Neutrophil (primary cell): ENCODE measurements at regions not wholly inside any gene's neighbourhood (a gene's known extent, or its start where the extent isn't known, plus 50 kb on each side); places are given as distances from the start of the nearest gene placed in this dataset.

Experiments used
- H3K27ac ChIP-seq: fragments of 200-600 bp; sonication (generic); 2 replicates; pipeline ENCODE4 v1.5.1; 2016; ENCODE audit warnings: mild to moderate bottlenecking, moderate library complexity
- H3K27me3 ChIP-seq: fragments of 200-600 bp; sonication (generic); 2 replicates; pipeline ENCODE4 v1.6.0; 2016; ENCODE audit warnings: mild to moderate bottlenecking
- H3K36me3 ChIP-seq: fragments of 200-600 bp; sonication (generic); 2 replicates; pipeline ENCODE4 v1.5.1; 2017
- H3K4me1 ChIP-seq, 2 experiments: fragments of 200-600 bp in 1 of 2; sonication (generic) in 1 of 2; 1 replicate in 1 of 2; 2 replicates in 1 of 2; pipeline versions ENCODE4 v1.5.1 to v1.6.1; 2013 to 2016; ENCODE audit warnings: low read depth in 1 of 2, low read length in 1 of 2, mild to moderate bottlenecking in 1 of 2, moderate library complexity in 1 of 2; ENCODE audit not compliant: control insufficient read depth in 1 of 2, insufficient read depth in 1 of 2
- H3K4me3 ChIP-seq, 2 experiments: fragments of 200-600 bp in 1 of 2; sonication (generic) in 1 of 2; 1 replicate in 1 of 2; 2 replicates in 1 of 2; pipeline ENCODE4 v1.5.1; 2013 to 2016; ENCODE audit warnings: low read depth in 1 of 2, low read length in 1 of 2, mild to moderate bottlenecking in 1 of 2, moderate library complexity in 1 of 2
- H3K9me3 ChIP-seq: fragments of 200-600 bp; sonication (generic); 2 replicates; pipeline ENCODE4 v1.5.1; 2016
- TF ChIP-seq, protein P1 (sequence below): fragments of 200-600 bp; sonication (generic); IDR thresholded peaks from 2 replicates; pipeline ENCODE4 v1.5.1; 2016; ENCODE audit warnings: antibody characterized with exemption

- H3K27ac ChIP-seq: no peak overlapping the region
- no peaks in the 10 kb centered on the region for H3K36me3 ChIP-seq
- TF ChIP-seq, protein P1, sequence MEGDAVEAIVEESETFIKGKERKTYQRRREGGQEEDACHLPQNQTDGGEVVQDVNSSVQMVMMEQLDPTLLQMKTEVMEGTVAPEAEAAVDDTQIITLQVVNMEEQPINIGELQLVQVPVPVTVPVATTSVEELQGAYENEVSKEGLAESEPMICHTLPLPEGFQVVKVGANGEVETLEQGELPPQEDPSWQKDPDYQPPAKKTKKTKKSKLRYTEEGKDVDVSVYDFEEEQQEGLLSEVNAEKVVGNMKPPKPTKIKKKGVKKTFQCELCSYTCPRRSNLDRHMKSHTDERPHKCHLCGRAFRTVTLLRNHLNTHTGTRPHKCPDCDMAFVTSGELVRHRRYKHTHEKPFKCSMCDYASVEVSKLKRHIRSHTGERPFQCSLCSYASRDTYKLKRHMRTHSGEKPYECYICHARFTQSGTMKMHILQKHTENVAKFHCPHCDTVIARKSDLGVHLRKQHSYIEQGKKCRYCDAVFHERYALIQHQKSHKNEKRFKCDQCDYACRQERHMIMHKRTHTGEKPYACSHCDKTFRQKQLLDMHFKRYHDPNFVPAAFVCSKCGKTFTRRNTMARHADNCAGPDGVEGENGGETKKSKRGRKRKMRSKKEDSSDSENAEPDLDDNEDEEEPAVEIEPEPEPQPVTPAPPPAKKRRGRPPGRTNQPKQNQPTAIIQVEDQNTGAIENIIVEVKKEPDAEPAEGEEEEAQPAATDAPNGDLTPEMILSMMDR: no peak
- H3K4me1 ChIP-seq: no peaks in the 10 kb centered on the region
- no peaks in the 10 kb centered on the region for H3K9me3 ChIP-seq
- no peak overlapping the region for H3K4me3 ChIP-seq
- H3K27me3 ChIP-seq: peaks cover 8% of the 10 kb centered on the region
These were observed 1092.2 kb downstream of the TBC1D22A start for GRCh38 chr22:47854680-47855079.

DNA sequence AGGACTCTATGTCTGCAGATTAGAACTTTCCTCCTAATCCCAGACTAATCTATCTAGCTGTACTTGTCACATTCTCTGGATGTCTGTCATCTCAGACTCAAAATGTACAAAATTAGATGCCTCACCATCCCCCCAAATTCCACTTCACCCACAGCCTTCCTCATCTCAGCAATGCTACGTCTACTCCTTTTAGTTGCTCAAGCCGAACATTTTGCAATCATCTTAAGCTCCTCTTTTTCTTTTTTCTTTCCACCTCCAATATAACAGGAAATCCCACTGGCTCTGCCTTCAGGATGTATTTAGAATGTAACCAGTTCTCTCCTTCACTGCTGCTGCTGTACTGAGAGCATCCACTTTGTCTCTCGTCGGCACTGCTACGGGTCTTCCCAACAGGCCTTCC, 1091.8 kb downstream of the TBC1D22A start:
- H3K4me1 ChIP-seq: no peaks in the 10 kb centered on the region
- H3K27me3 ChIP-seq: peaks cover 8% of the 10 kb centered on the region
- no peak overlapping the region for H3K27ac ChIP-seq
- H3K36me3 ChIP-seq: no peaks in the 10 kb centered on the region
- TF ChIP-seq, protein P1: no peak
- no peaks in the 10 kb centered on the region for H3K9me3 ChIP-seq
- H3K4me3 ChIP-seq: no peak overlapping the region

DNA sequence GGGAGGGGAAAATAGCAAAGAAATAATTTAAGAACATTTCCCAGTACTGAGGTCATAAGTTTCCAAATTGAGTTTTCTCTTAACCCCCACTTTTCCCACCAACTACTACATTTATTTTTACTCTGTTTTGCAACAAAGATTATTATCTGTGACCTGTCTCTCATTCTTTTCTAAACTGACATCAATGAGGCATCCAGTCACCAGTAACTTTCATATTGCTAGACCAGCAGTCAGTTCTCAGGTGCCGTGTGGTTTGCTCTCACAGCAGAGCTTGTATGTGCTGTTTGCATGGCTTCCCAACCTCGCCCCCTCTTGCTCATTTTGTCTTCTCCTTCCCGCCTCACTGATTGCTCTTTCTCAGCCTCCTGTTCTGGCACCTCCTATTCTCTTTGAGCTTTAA, 1091.3 kb downstream of the TBC1D22A start:
- H3K4me1 ChIP-seq: no peaks in the 10 kb centered on the region
- no peaks in the 10 kb centered on the region for H3K36me3 ChIP-seq
- no peak overlapping the region for H3K4me3 ChIP-seq
- no peaks in the 10 kb centered on the region for H3K9me3 ChIP-seq
- TF ChIP-seq, protein P1: no peak
- peaks cover 8% of the 10 kb centered on the region for H3K27me3 ChIP-seq
- no peak overlapping the region for H3K27ac ChIP-seq

GRCh38 chr22:47851586-47851985, 1089.1 kb downstream of the TBC1D22A start:
- Histone ChIP-seq H3K27ac (no peak overlapping the region), H3K27me3 (peaks cover 8% of the 10 kb centered on the region), H3K4me1 (no peaks in the 10 kb centered on the region), H3K4me3 (no peak overlapping the region), H3K36me3 (no peaks in the 10 kb centered on the region), H3K9me3 (no peaks in the 10 kb centered on the region)
- TF ChIP-seq, protein P1: no peak

GRCh38 chr22:47850644-47851151, 1088.2 kb downstream of the TBC1D22A start:
- Histone ChIP-seq H3K36me3 (no peaks in the 10 kb centered on the region), H3K4me3 (no peak overlapping the region), H3K27me3 (peaks cover 8% of the 10 kb centered on the region), H3K27ac (no peak overlapping the region), H3K9me3 (no peaks in the 10 kb centered on the region), H3K4me1 (no peaks in the 10 kb centered on the region)
- TF ChIP-seq, protein P1: no peak

DNA sequence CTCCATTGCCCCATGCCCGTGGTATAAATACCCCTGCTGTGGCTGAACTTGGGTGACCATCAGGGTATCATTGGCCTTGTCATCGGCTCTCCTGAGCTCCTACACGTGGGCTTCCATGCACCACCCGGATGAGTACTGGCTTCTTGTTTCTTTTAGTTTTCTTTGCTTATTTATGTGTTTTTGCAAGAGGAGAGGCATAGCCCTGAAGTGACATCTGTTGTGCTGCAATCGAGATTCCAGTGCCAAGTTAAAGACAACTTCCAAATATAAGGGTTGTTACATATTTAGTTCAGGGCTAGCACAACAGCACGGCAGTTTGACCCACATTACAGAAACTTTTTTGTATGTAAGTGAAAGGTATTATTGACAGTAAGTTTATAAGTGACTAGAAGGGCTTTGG, 1087.1 kb downstream of the TBC1D22A start:
- H3K9me3 ChIP-seq: no peaks in the 10 kb centered on the region
- H3K27ac ChIP-seq: no peak overlapping the region
- peaks cover 8% of the 10 kb centered on the region for H3K27me3 ChIP-seq
- H3K36me3 ChIP-seq: no peaks in the 10 kb centered on the region
- TF ChIP-seq, protein P1: no peak
- no peak overlapping the region for H3K4me3 ChIP-seq
- H3K4me1 ChIP-seq: no peaks in the 10 kb centered on the region
